IMR-90 (cell line): ENCODE measurements at regions not wholly inside any gene's neighbourhood (a gene's known extent, or its start where the extent isn't known, plus 50 kb on each side); places are given as distances from the start of the nearest gene placed in this dataset.

ENCODE experiments used
- ATAC-seq: fragments of 200-7000 bp; cut with Tn5 transposase; 2 replicates; pipeline ENCODE4 v1.9.1; 2020; ENCODE audit warnings: low read depth, mild to moderate bottlenecking, moderate library complexity
- BruUV-seq: library from RNA; stranded (reverse); fragments of 400-500 nt; replicated peaks from 2 replicates; lab custom pipeline; 2021; lab: Mats Ljungman, UMichigan
- CTCF ChIA-PET: fragments of 300-600 bp; formaldehyde crosslinking; extraction: SDS; loops from one replicate; lab custom pipeline; 2021; ENCODE audit warnings: antibody characterized with exemption; lab: Yijun Ruan, JAX
- POLR2A ChIA-PET: fragments of 300-600 bp; sonication (Branson Sonifier 250); formaldehyde crosslinking; loops from one replicate; lab custom pipeline; 2022; ENCODE audit warnings: antibody characterized with exemption; ENCODE audit not compliant: unreplicated experiment; lab: Charles Lee
- DNase-seq: peaks from one replicate; pipeline ENCODE4 v3.0.0; 2013
- H2AFZ ChIP-seq: replicated peaks from 2 replicates; pipeline ENCODE3; 2013; ENCODE audit warnings: low read length, mild to moderate bottlenecking; ENCODE audit not compliant: poor library complexity
- H2AK5ac ChIP-seq: 2 replicates; pipeline ENCODE4 v1.6.1; 2013; ENCODE audit warnings: low read depth, low read length, inconsistent platforms
- H2AK9ac ChIP-seq: replicated peaks from 2 replicates; pipeline ENCODE3; 2013; ENCODE audit warnings: mild to moderate bottlenecking, low read depth, low read length, moderate library complexity; ENCODE audit not compliant: poor library complexity
- H2BK120ac ChIP-seq: 2 replicates; pipeline ENCODE4 v1.6.1; 2013; ENCODE audit warnings: low read depth, low read length, inconsistent platforms
- H2BK15ac ChIP-seq: 3 replicates; pipeline ENCODE4 v1.6.1; 2013; ENCODE audit warnings: low read depth, low read length, inconsistent platforms
- H2BK20ac ChIP-seq: 2 replicates; pipeline ENCODE4 v1.6.1; 2013; ENCODE audit warnings: low read depth, mild to moderate bottlenecking, inconsistent platforms, low read length, moderate library complexity
- H2BK5ac ChIP-seq: 2 replicates; pipeline ENCODE4 v1.6.1; 2013; ENCODE audit warnings: mild to moderate bottlenecking, low read depth, low read length, inconsistent platforms; ENCODE audit not compliant: poor library complexity, severe bottlenecking
- H3K14ac ChIP-seq: replicated peaks from 2 replicates; pipeline ENCODE4 v1.6.1; 2013; ENCODE audit warnings: low read depth, low read length, inconsistent platforms
- H3K18ac ChIP-seq: 2 replicates; pipeline ENCODE4 v1.6.1; 2013; ENCODE audit warnings: low read depth, low read length, control low read depth
- H3K23ac ChIP-seq: 2 replicates; pipeline ENCODE4 v1.6.1; 2013; ENCODE audit warnings: low read depth, low read length, inconsistent platforms
- H3K27ac ChIP-seq: 2 replicates; pipeline ENCODE4 v1.5.1; 2013; ENCODE audit warnings: mild to moderate bottlenecking, control low read depth, low read length; ENCODE audit not compliant: insufficient read depth
- H3K27me3 ChIP-seq: 2 replicates; pipeline ENCODE4 v1.6.1; 2013; ENCODE audit warnings: low read length; ENCODE audit not compliant: control insufficient read depth, insufficient read depth
- H3K36me3 ChIP-seq: 2 replicates; pipeline ENCODE4 v1.6.1; 2013; ENCODE audit warnings: low read length, mixed read lengths; ENCODE audit not compliant: control insufficient read depth, insufficient read depth
- H3K4ac ChIP-seq: 2 replicates; pipeline ENCODE4 v1.6.1; 2013; ENCODE audit warnings: low read depth, low read length, inconsistent platforms
- H3K4me1 ChIP-seq: 2 replicates; pipeline ENCODE4 v1.6.1; 2013; ENCODE audit warnings: low read length, mixed read lengths; ENCODE audit not compliant: control insufficient read depth, insufficient read depth
- H3K4me2 ChIP-seq: 2 replicates; pipeline ENCODE4 v1.6.1; 2013; ENCODE audit warnings: low read depth, mild to moderate bottlenecking, control low read depth, low read length, moderate library complexity
- H3K4me3 ChIP-seq: 2 replicates; pipeline ENCODE4 v1.5.1; 2013; ENCODE audit warnings: low read depth, mild to moderate bottlenecking, control low read depth, low read length, moderate library complexity; ENCODE audit not compliant: insufficient read depth
- H3K56ac ChIP-seq: 2 replicates; pipeline ENCODE4 v1.6.1; 2013; ENCODE audit warnings: low read length, inconsistent platforms; ENCODE audit not compliant: insufficient read depth; ENCODE audit errors: extremely low read depth
- H3K79me1 ChIP-seq, 2 experiments: 2 replicates each; pipeline ENCODE4 v1.6.1; 2013; ENCODE audit warnings: low read length in 2 of 2, inconsistent platforms in 1 of 2, low read depth in 1 of 2
- H3K9ac ChIP-seq: 2 replicates; pipeline ENCODE4 v1.6.1; 2013; ENCODE audit warnings: low read depth, low read length, control low read depth
- H3K9me1 ChIP-seq: 2 replicates; pipeline ENCODE4 v1.6.1; 2013; ENCODE audit warnings: low read length, inconsistent platforms; ENCODE audit not compliant: insufficient read depth
- H3K9me3 ChIP-seq: 2 replicates; pipeline ENCODE4 v1.6.1; 2013; ENCODE audit warnings: low read length; ENCODE audit not compliant: control insufficient read depth, insufficient read depth
- H4K20me1 ChIP-seq: 2 replicates; pipeline ENCODE4 v1.6.1; 2013; ENCODE audit warnings: low read length, inconsistent platforms; ENCODE audit not compliant: insufficient read depth
- H4K5ac ChIP-seq: 2 replicates; pipeline ENCODE4 v1.6.1; 2013; ENCODE audit warnings: mild to moderate bottlenecking, low read depth, low read length, control low read depth
- H4K8ac ChIP-seq, 2 experiments: 2 replicates each; pipeline ENCODE4 v1.6.1; 2013; ENCODE audit warnings: low read depth in 2 of 2, low read length in 2 of 2, control low read depth in 1 of 2, inconsistent platforms in 1 of 2
- H4K91ac ChIP-seq: 2 replicates; pipeline ENCODE4 v1.6.1; 2013; ENCODE audit warnings: low read depth, low read length, inconsistent platforms; ENCODE audit not compliant: insufficient read depth
- BHLHE40 ChIP-seq: fragments of 150-350 bp; IDR thresholded peaks from 2 replicates; pipeline ENCODE4 v1.6.1; 2016; ENCODE audit warnings: mild to moderate bottlenecking, low read depth, low read length
- MXI1 ChIP-seq: IDR thresholded peaks from 2 replicates; pipeline ENCODE4 v1.6.1; 2012; ENCODE audit warnings: low read depth, mild to moderate bottlenecking, low read length, moderate library complexity, borderline replicate concordance
- POLR2A ChIP-seq: IDR thresholded peaks from 2 replicates; pipeline ENCODE4 v1.6.1; 2012; ENCODE audit warnings: mild to moderate bottlenecking, low read depth, low read length
- RCOR1 ChIP-seq: IDR thresholded peaks from 2 replicates; pipeline ENCODE4 v1.6.1; 2012; ENCODE audit warnings: mild to moderate bottlenecking, low read length, improper control_type of control experiment; ENCODE audit not compliant: insufficient replicate concordance
- WGBS, 2 experiments: methylation state at CpG; one replicate each; pipeline versions ENCODE4 v1.1.5 to v1.1.7; 2013; ENCODE audit warnings: missing lambda C conversion rate in 2 of 2; ENCODE audit not compliant: insufficient read length in 1 of 2; ENCODE audit errors: extremely low coverage in 2 of 2; 5-methylcytosine and 5-hydroxymethylcytosine counted together
- dilution Hi-C: fragments of 300-500 bp; cut with HindIII; formaldehyde crosslinking; loops from one replicate; pipeline ENCODE4 v1.14.3; 2018; ENCODE audit warnings: low sequenced_read_pairs; ENCODE audit not compliant: unreplicated experiment
- in situ Hi-C: fragments of 300-500 bp; cut with MboI; formaldehyde crosslinking; loops from 3 replicates; pipeline ENCODE4 v1.14.3; 2019; ENCODE audit warnings: low sequenced_read_pairs, inconsistent platforms, mixed read lengths
- intact Hi-C: fragments of 100-400 bp; cut with micrococcal nuclease; formaldehyde crosslinking; loops from 2 replicates; pipeline ENCODE4 v1.10.0; 2022
- TF ChIP-seq, protein P1 (sequence below): fragments of 150-350 bp; IDR thresholded peaks from 2 replicates; pipeline ENCODE4 v1.6.1; 2016; ENCODE audit warnings: low read depth, mild to moderate bottlenecking, low read length, moderate library complexity, borderline replicate concordance

GRCh38 chr6:113493991-113494390 is 363.2 kb upstream of the MARCKS start:
- POLR2A ChIA-PET, result no interaction called here
- no peak overlapping the region for H2AK9ac ChIP-seq
- dilution Hi-C loops, result no loop called here

More at GRCh38 chr6:113493991-113494390, 363.2 kb upstream of the MARCKS start:
- Histone ChIP-seq H3K9me1 (no peaks in the 10 kb centered on the region; the same call in 1 of the 2 replicates), H3K4ac (no peak overlapping the region), H2BK15ac (no peak overlapping the region), H3K18ac (no peak overlapping the region), H3K36me3 (no peaks in the 10 kb centered on the region), H4K5ac (no peak overlapping the region), H3K4me3 (no peak overlapping the region), H4K20me1 (no peaks in the 10 kb centered on the region), H3K56ac (no peak overlapping the region), H3K4me1 (peaks cover 2% of the 10 kb centered on the region; the same call in 1 of the 2 replicates), H3K4me2 (no peak overlapping the region), H2AK5ac (no peak overlapping the region), H2BK120ac (no peak overlapping the region), H3K79me1 (no peaks in the 10 kb centered on the region), H2AFZ (no peak overlapping the region), H3K14ac (no peak overlapping the region), H3K9me3 (no peaks in the 10 kb centered on the region), H3K23ac (no peak overlapping the region), H2BK5ac (no peak overlapping the region), H3K27me3 (no peaks in the 10 kb centered on the region), H4K8ac (no peak overlapping the region), H3K27ac (no peak overlapping the region), H2BK20ac (no peak overlapping the region), H3K9ac (no peak overlapping the region), H4K91ac (no peak overlapping the region)
- no peak for TF ChIP-seq POLR2A
- no peak for TF ChIP-seq RCOR1
- TF ChIP-seq, protein P1, sequence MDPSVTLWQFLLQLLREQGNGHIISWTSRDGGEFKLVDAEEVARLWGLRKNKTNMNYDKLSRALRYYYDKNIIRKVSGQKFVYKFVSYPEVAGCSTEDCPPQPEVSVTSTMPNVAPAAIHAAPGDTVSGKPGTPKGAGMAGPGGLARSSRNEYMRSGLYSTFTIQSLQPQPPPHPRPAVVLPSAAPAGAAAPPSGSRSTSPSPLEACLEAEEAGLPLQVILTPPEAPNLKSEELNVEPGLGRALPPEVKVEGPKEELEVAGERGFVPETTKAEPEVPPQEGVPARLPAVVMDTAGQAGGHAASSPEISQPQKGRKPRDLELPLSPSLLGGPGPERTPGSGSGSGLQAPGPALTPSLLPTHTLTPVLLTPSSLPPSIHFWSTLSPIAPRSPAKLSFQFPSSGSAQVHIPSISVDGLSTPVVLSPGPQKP, result no peak
- TF ChIP-seq MXI1, result no peak
- TF ChIP-seq BHLHE40, result no peak
- CTCF ChIA-PET, result no interaction called here
- in situ Hi-C loops (no loop called here), intact Hi-C loops (no loop called here)
- DNase-seq (no peak), ATAC-seq (no peak)
- BruUV-seq, result no TSS peak
- WGBS, 2 experiments, result no CpG with 5 or more reads among the region's 2 CpGs
